ENCODE measurements at regions not wholly inside any gene's neighbourhood (a gene's known extent, or its start where the extent isn't known, plus 50 kb on each side); places are given as distances from the start of the nearest gene placed in this dataset.

- no peak for TF ChIP-seq RBBP5 (IDR thresholded peaks at IDR 0.05; ENCODE audit: borderline replicate concordance, insufficient read depth, low read length, poor library complexity, severe bottlenecking)
- peak; percentile 98 for TF ChIP-seq ATF3 (IDR thresholded peaks at IDR 0.05)
- no peak for TF ChIP-seq ATF3 (CRISPR knock-in tag; conservative IDR thresholded peaks at IDR 0.05)
- peak; percentile 70 for TF ChIP-seq BACH1 (tag; IDR thresholded peaks at IDR 0.05)
- TF ChIP-seq ZZZ3 (IDR thresholded peaks at IDR 0.05), result no peak
- TF ChIP-seq NR2F6 (CRISPR knock-in tag; IDR thresholded peaks at IDR 0.05), result no peak
- TF ChIP-seq ZBTB1 (CRISPR knock-in tag; IDR thresholded peaks at IDR 0.05; ENCODE audit: borderline replicate concordance, low read depth), result no peak
- no peak for TF ChIP-seq TSC22D4 (tag; IDR thresholded peaks at IDR 0.05)
- peak; percentile 98 to 99 for TF ChIP-seq TRIM24 (IDR thresholded peaks at IDR 0.05)
- no peak for TF ChIP-seq CHD4 (IDR thresholded peaks at IDR 0.05; ENCODE audit: insufficient read depth, insufficient replicate concordance, low read depth, low read length, poor library complexity, severe bottlenecking)
- TF ChIP-seq NFE2L1 (tag; IDR thresholded peaks at IDR 0.05; ENCODE audit: borderline replicate concordance, low read depth), result no peak; the same call in 1 of the 2 replicates
- no peak for TF ChIP-seq ZNF445 (CRISPR knock-in tag; IDR thresholded peaks at IDR 0.05; ENCODE audit: low read depth)
- TF ChIP-seq, protein P1, sequence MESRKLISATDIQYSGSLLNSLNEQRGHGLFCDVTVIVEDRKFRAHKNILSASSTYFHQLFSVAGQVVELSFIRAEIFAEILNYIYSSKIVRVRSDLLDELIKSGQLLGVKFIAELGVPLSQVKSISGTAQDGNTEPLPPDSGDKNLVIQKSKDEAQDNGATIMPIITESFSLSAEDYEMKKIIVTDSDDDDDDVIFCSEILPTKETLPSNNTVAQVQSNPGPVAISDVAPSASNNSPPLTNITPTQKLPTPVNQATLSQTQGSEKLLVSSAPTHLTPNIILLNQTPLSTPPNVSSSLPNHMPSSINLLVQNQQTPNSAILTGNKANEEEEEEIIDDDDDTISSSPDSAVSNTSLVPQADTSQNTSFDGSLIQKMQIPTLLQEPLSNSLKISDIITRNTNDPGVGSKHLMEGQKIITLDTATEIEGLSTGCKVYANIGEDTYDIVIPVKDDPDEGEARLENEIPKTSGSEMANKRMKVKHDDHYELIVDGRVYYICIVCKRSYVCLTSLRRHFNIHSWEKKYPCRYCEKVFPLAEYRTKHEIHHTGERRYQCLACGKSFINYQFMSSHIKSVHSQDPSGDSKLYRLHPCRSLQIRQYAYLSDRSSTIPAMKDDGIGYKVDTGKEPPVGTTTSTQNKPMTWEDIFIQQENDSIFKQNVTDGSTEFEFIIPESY (CRISPR knock-in tag; IDR thresholded peaks at IDR 0.05), result no peak
- peak; percentile 50; the same call in 1 of the 2 replicates for TF ChIP-seq NCOA1 (IDR thresholded peaks at IDR 0.05; ENCODE audit: low read depth)
- TF ChIP-seq CHCHD3 (CRISPR knock-in tag; IDR thresholded peaks at IDR 0.05), result no peak
- TF ChIP-seq WHSC1 (IDR thresholded peaks at IDR 0.05; ENCODE audit: low read length), result no peak
- peak; percentile 89 for TF ChIP-seq ZNF197 (CRISPR knock-in tag; IDR thresholded peaks at IDR 0.05; ENCODE audit: low read depth)
- no peak for TF ChIP-seq RBM25 (IDR thresholded peaks at IDR 0.05; ENCODE audit: low read depth, low read length, severe bottlenecking)
- TF ChIP-seq ILK (tag; IDR thresholded peaks at IDR 0.05; ENCODE audit: borderline replicate concordance, low read depth), result no peak
- TF ChIP-seq CTBP1 (IDR thresholded peaks at IDR 0.05; ENCODE audit: borderline replicate concordance), result peak; percentile 90
- no peak for TF ChIP-seq KLF10 (CRISPR knock-in tag; IDR thresholded peaks at IDR 0.05)
- TF ChIP-seq ZNF778 (CRISPR knock-in tag; IDR thresholded peaks at IDR 0.05), result no peak
- no peak for TF ChIP-seq ZC3H8 (IDR thresholded peaks at IDR 0.05)
- no peak for TF ChIP-seq U2AF1 (optimal IDR thresholded peaks at IDR 0.05; ENCODE audit: low read depth, low read length)
- TF ChIP-seq MNT (conservative IDR thresholded peaks at IDR 0.05), result 0 out of 4 replicates have a peak, but pooled peaks of 1 of the 2 experiments have one; percentile 27
- no peak for TF ChIP-seq ZKSCAN1 (IDR thresholded peaks at IDR 0.05; ENCODE audit: low read depth, low read length)
These were observed 376.2 kb downstream of the EDEM1 start (continued) for GRCh38 chr3:5563537-5564277.
